ENCODE measurements at regions not wholly inside any gene's neighbourhood (a gene's known extent, or its start where the extent isn't known, plus 50 kb on each side); places are given as distances from the start of the nearest gene placed in this dataset.

DNA sequence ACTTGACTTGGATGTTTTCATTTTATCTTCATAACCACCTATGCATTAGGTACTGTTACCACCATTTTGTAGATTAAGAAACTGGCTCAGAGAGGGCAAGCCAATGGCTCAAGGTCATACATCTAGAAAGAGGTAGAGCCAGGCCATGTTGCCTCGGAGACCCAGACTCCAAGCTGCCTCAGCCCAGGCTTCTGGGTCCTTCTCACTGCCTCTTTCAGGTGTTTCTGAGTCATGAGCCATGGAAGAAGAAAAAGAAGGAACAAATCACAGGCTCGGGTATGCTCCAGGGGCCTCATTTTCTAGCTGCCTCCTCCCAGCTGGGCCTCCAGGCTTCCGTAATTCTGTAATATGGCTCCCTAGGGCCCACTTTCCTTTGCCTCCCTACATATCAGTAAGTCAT lies 226.5 kb upstream of the TOPAZ1 start:
- DNase-seq (ENCODE audit: low read depth, low spot score): no peak
- in situ Hi-C loops (cut with HindIII; ENCODE audit: low pct_unique_long_range_greater_than_20kb, low sequenced_read_pairs): no loop called here
- TF ChIP-seq TCF7L2 (IDR thresholded peaks at IDR 0.05; ENCODE audit: low read depth, low read length) (no peak), POLR2AphosphoS5 (IDR thresholded peaks at IDR 0.05; ENCODE audit: low read depth, low read length) (no peak), SIN3A (IDR thresholded peaks at IDR 0.05; ENCODE audit: borderline replicate concordance, insufficient read depth, low read depth, low read length) (no peak)
- TF ChIP-seq, protein P1, sequence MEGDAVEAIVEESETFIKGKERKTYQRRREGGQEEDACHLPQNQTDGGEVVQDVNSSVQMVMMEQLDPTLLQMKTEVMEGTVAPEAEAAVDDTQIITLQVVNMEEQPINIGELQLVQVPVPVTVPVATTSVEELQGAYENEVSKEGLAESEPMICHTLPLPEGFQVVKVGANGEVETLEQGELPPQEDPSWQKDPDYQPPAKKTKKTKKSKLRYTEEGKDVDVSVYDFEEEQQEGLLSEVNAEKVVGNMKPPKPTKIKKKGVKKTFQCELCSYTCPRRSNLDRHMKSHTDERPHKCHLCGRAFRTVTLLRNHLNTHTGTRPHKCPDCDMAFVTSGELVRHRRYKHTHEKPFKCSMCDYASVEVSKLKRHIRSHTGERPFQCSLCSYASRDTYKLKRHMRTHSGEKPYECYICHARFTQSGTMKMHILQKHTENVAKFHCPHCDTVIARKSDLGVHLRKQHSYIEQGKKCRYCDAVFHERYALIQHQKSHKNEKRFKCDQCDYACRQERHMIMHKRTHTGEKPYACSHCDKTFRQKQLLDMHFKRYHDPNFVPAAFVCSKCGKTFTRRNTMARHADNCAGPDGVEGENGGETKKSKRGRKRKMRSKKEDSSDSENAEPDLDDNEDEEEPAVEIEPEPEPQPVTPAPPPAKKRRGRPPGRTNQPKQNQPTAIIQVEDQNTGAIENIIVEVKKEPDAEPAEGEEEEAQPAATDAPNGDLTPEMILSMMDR (IDR thresholded peaks at IDR 0.05): no peak
- TF ChIP-seq, protein P2, sequence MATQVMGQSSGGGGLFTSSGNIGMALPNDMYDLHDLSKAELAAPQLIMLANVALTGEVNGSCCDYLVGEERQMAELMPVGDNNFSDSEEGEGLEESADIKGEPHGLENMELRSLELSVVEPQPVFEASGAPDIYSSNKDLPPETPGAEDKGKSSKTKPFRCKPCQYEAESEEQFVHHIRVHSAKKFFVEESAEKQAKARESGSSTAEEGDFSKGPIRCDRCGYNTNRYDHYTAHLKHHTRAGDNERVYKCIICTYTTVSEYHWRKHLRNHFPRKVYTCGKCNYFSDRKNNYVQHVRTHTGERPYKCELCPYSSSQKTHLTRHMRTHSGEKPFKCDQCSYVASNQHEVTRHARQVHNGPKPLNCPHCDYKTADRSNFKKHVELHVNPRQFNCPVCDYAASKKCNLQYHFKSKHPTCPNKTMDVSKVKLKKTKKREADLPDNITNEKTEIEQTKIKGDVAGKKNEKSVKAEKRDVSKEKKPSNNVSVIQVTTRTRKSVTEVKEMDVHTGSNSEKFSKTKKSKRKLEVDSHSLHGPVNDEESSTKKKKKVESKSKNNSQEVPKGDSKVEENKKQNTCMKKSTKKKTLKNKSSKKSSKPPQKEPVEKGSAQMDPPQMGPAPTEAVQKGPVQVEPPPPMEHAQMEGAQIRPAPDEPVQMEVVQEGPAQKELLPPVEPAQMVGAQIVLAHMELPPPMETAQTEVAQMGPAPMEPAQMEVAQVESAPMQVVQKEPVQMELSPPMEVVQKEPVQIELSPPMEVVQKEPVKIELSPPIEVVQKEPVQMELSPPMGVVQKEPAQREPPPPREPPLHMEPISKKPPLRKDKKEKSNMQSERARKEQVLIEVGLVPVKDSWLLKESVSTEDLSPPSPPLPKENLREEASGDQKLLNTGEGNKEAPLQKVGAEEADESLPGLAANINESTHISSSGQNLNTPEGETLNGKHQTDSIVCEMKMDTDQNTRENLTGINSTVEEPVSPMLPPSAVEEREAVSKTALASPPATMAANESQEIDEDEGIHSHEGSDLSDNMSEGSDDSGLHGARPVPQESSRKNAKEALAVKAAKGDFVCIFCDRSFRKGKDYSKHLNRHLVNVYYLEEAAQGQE (IDR thresholded peaks at IDR 0.05; ENCODE audit: insufficient read depth in 1 of 2, low read depth in 2 of 2, low read length in 1 of 2): no peak
- H3K4me1 ChIP-seq (ENCODE audit: control insufficient read depth, insufficient read depth, low read length): no peaks in the 10 kb centered on the region
- BruUV-seq (replicated peaks): no TSS peak
- CTCF ChIA-PET: no interaction called here
- H3K4me3 ChIP-seq (ENCODE audit: low read depth in 2 of 2, low read length in 2 of 2): no peak overlapping the region
- intact Hi-C loops (cut with micrococcal nuclease; ENCODE audit: unreplicated experiment): no loop called here
- H3K9me3 ChIP-seq (ENCODE audit: control insufficient read depth, insufficient read depth, low read depth, low read length): no peaks in the 10 kb centered on the region
- H3K27me3 ChIP-seq (ENCODE audit: control insufficient read depth, insufficient read depth, low read length): no peaks in the 10 kb centered on the region
- no peak for ATAC-seq
- H3K36me3 ChIP-seq (ENCODE audit: control insufficient read depth, insufficient read depth, low read length): no peaks in the 10 kb centered on the region
- no peak overlapping the region for H3K27ac ChIP-seq (ENCODE audit: low read length)
- POLR2A ChIA-PET: no interaction called here

DNA sequence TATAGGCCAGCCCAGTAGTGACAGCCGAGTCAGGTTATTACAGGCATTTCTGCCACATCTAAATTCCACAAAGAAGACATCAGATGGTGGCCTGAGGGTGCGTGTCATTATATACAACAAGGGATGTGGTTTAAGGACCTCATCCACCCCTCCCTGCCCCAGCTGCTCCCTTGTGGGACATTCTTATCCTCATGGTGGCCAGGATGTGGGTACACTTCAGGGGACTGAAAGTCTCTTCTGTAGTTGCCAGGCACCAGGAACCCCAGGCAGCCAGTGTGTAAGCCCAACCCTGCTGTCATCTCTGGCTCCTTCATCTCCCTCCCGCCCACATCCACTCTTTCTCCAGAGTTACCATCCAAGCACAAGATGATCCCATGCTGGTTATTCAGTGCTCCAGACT lies 224.9 kb upstream of the TOPAZ1 start:
- H3K27me3 ChIP-seq (ENCODE audit: control insufficient read depth, insufficient read depth, low read length): peaks cover 2% of the 10 kb centered on the region; the same call in 1 of the 2 replicates
- H3K27ac ChIP-seq (ENCODE audit: low read length): no peak overlapping the region
- in situ Hi-C loops (cut with HindIII; ENCODE audit: low pct_unique_long_range_greater_than_20kb, low sequenced_read_pairs): no loop called here
- BruUV-seq (replicated peaks): no TSS peak
- DNase-seq (ENCODE audit: low read depth, low spot score) (no peak), ATAC-seq (no peak)
- ChIA-PET POLR2A (no interaction called here), CTCF (no interaction called here)
- intact Hi-C loops (cut with micrococcal nuclease; ENCODE audit: unreplicated experiment): no loop called here
- TF ChIP-seq POLR2AphosphoS5 (IDR thresholded peaks at IDR 0.05; ENCODE audit: low read depth, low read length) (no peak), SIN3A (IDR thresholded peaks at IDR 0.05; ENCODE audit: borderline replicate concordance, insufficient read depth, low read depth, low read length) (no peak), TCF7L2 (IDR thresholded peaks at IDR 0.05; ENCODE audit: low read depth, low read length) (no peak)
- TF ChIP-seq, protein P1 (IDR thresholded peaks at IDR 0.05): no peak
- H3K4me1 ChIP-seq (ENCODE audit: control insufficient read depth, insufficient read depth, low read length): no peaks in the 10 kb centered on the region
- H3K4me3 ChIP-seq (ENCODE audit: low read depth in 2 of 2, low read length in 2 of 2): no peak overlapping the region
- no peaks in the 10 kb centered on the region for H3K9me3 ChIP-seq (ENCODE audit: control insufficient read depth, insufficient read depth, low read depth, low read length)
- H3K36me3 ChIP-seq (ENCODE audit: control insufficient read depth, insufficient read depth, low read length): no peaks in the 10 kb centered on the region

All from Panc1 (cell line).